GM12892 (cell line): ENCODE measurements at regions not wholly inside any gene's neighbourhood (a gene's known extent, or its start where the extent isn't known, plus 50 kb on each side); places are given as distances from the start of the nearest gene placed in this dataset.

Experiments used
- DNase-seq: peaks from one replicate; pipeline ENCODE4 v3.0.0; 2011; ENCODE audit not compliant: insufficient read length
- FAIRE-seq: peaks from 2 replicates; lab custom pipeline; 2011; peaks lifted over from hg19 to GRCh38; lab: Jason Lieb, UNC
- POLR2A ChIP-seq: IDR thresholded peaks from 2 replicates; pipeline ENCODE4 v1.6.1; 2011; ENCODE audit warnings: low read depth, low read length, control low read depth
- POLR2AphosphoS5 ChIP-seq: IDR thresholded peaks from 2 replicates; pipeline ENCODE4 v1.6.1; 2011; ENCODE audit warnings: low read depth, low read length, control low read depth
- TAF1 ChIP-seq: IDR thresholded peaks from 2 replicates; pipeline ENCODE4 v1.6.1; 2011; ENCODE audit warnings: low read depth, mild to moderate bottlenecking, control low read depth, low read length, borderline replicate concordance

DNA sequence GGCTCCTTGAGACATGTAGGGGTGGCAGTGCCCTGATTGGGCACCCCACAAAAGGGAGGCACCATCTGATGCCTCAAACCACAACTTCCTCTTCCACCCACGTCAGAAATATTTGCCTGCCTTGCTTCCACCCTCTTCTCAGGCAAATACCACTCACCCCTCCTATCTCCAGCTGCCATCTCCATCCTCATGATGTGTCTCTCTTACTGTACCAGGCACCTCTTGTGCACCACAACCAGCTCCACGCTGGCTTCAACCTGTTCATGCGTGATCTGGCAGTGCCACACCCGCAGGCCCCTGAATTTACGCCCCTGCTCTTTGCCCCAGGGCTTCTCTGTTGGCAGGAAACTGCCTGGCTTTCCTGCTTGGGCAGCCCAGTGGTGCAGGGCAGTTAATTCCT, 87.8 kb upstream of the HSPA9 start:
- FAIRE-seq: no peak
- TF ChIP-seq POLR2AphosphoS5 (no peak), TAF1 (no peak), POLR2A (no peak)
- DNase-seq: no peak

DNA sequence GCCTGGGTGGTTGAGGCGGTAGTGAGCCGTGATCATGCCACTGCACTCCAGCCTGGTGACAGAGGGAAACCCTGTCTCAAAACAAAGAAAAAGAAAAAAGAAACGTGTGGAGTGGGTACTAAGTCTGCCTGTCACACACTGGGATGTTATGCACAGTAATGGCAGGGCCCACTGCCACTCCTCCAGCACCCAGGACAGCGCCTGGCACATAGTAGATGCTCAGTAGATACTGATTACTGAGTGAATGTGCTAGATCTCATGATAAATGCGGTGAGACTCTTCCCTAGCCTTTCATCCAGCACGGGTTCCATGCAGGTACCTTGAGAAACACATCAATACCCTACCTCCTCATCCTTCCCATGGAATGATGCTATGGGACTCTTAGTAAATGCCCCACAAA, 87.4 kb upstream of the HSPA9 start:
- FAIRE-seq (no peak), DNase-seq (no peak)
- TF ChIP-seq POLR2AphosphoS5 (no peak), TAF1 (no peak), POLR2A (no peak)

DNA sequence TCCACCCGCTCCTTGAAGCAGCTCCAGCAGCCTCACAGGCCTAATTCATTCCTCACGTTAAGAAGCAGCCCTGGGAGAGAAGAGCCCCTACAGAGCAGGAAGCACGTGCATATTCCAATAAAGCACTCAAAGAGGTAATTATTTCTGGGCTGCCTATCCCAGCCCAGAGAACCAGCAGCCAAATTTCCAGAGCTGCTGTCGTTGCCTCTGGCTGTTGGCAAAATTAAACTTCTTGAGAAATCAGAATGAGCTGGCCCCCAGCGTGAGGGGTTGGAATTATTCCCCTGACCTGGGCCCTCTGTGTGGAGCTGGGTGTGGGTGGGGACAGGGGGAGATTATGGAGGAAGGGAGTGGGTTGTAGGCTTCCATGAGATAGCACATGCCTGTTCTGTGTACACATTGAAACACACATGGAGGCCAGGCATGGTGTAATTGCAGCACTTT, 86.8 kb upstream of the HSPA9 start:
- DNase-seq: no peak
- TF ChIP-seq POLR2AphosphoS5: no peak
- no peak for TF ChIP-seq POLR2A
- TF ChIP-seq TAF1: no peak

DNA sequence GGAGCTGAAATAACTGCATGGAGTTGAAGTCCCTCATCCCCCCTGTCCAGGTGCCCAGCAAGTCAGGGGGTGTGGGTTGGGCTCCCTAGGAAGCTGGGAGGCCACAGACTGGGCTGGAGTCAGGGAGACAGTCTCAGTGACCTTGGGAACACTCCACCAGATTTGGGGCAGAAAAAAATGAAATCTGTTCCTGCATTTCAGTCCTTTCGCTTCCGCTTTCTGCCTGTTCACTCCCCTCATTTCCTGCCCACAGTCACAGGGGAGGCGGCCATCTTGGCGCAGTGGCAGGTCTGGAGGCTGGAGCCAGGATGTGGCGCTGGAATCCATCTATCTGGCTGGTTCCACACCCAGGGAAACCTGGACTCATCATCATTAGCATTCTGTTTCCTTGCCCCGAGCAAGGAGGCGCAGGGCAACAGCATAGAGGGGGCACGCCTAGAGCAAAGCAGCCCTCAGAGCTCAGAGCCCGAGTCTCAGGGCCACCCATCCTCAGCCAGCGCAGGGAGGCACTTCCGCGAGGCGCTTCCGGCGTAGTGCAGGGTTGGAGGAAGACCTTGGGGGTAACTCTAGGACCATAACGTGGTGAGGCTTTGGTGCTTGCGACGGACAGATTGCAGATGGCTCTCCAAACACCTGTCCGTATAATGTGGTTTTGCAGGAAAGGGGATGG, 86.2 kb upstream of the HSPA9 start:
- no peak for DNase-seq
- no peak for FAIRE-seq
- no peak for TF ChIP-seq TAF1
- TF ChIP-seq POLR2A: no peak
- TF ChIP-seq POLR2AphosphoS5: no peak

More for the DNA sequence above, 86.8 kb upstream of the HSPA9 start:
- no peak for FAIRE-seq

DNA sequence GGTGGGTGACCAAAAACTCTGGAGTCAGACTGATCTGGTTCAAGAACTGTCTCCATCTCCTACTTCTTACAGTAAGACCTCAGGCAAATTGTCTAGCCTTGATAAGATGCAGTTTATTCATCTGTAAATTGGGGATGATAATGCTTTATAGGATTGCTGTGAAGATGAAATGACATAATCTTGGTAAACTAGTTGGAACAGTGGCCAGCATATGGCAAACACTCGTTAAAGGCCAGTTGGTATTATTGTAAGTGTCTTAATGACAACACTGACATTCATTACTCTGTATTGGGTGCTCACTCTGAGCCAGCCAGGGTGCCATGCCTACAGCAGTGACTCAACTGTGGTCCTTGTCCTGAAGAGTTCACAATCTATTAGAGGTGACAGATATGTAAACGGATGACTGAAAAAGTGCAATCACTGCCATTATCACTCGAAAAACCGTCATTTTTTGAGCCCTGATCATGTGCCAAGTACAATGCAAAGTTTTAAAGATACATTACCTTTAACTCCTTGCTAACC, 84.9 kb upstream of the HSPA9 start:
- no peak for DNase-seq
- TF ChIP-seq POLR2A (no peak), TAF1 (no peak), POLR2AphosphoS5 (no peak)
- FAIRE-seq: no peak

DNA sequence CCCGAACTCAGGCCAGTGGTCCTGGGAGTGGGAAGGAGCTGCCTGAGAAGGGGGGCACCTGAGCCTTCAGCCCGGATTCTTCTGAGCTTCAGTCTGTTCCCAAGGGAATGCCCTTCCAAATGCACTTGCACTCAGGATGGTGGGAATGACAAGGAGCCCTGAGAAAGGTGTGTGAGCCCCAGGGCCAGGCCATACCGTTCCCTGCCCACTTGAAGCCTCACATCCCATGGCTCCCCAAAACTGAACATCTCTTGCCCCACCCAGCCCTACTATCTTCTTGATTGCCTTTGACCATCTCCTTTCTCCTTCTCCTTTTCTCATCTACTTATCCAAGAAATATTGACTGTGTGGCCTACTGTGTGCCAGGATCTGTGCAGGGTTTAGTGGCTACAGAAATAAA, 84.4 kb upstream of the HSPA9 start:
- DNase-seq (no peak), FAIRE-seq (no peak)
- TF ChIP-seq POLR2AphosphoS5 (no peak), POLR2A (no peak), TAF1 (no peak)

DNA sequence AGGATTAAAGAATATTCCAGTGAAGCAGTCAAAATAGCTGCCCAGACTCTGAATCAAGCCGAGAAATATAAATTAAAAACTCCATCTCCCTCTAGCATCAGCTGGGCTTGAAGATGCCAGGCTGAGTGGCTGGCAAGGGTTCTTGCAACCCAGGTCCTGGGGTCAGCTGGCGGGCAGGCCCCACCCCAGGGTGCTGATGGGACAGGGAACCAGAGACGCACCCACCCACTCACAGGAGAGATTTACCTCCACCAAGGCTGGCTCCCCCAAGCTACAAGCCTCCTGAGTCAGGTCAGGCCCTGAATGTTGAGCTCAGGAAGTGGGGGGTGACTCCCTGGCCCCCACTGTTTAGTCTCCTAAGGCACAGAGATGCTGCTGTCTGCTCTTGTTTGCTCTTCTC, 83.9 kb upstream of the HSPA9 start:
- DNase-seq: no peak
- no peak for FAIRE-seq
- TF ChIP-seq POLR2AphosphoS5: no peak
- TF ChIP-seq TAF1: no peak
- TF ChIP-seq POLR2A: no peak

DNA sequence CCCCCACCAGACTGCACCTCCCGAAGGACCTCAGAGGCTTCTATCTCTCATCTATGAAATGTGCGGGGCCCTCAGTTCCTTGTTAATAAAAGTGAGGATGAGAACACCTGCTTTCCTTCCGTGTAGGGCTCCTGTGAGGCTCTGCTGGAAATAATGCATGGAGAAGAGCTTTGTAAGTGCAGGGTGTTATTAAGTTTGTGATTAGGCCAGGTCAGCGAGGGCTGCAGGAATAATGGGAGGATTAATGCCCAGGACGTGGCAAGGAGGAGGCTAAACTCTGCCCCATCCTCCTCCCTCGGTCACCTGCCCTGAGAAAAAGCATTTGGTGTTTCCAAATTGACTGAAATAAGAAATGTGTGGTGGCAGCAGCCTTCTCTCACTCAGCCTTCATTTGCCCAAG, 83.5 kb upstream of the HSPA9 start:
- TF ChIP-seq TAF1: no peak
- TF ChIP-seq POLR2AphosphoS5: no peak
- FAIRE-seq: no peak
- no peak for DNase-seq

DNA sequence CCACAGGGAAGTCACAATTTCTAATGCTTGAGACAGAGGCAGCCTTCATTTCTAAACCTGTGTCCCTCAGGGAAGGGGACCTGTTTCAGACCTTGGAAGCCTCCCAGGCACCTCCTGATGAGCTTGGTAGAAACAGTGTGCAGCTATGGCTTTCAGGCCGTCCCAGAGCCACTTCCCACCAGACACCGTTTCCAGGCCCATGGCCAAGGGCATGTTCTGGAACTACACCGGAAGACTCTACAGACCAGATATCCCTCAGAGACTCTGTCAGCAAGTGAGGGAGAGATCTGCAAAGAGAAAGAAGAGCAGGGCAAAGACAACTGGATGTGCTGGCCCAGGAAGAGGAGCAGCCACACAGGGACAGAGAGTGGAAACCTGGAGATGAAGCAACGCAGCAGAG, 82.2 kb upstream of the HSPA9 start:
- TF ChIP-seq TAF1: no peak
- TF ChIP-seq POLR2A: no peak
- no peak for TF ChIP-seq POLR2AphosphoS5
- DNase-seq (no peak), FAIRE-seq (peak; percentile 9)

DNA sequence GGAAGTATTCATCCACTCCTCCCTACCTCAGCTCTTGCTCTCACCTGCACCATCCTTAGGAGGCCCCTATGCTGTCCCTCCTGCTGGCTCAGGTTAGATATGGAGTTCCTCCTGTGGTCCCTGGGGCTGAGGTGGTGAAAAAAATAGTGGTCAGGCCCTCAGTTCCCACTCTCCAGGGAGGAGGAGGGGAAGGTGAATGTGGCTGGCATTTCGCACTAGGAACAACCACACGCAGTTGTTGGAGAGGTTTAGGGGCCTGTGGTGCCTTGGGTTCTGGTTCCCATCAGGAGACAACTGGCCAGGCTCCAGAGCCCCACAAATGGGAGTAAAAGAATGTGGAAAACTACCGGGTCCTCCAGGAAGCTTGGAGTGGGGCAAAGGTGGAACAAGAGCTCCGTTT, 81.7 kb upstream of the HSPA9 start:
- no peak for DNase-seq
- FAIRE-seq: no peak
- TF ChIP-seq POLR2AphosphoS5 (no peak), POLR2A (no peak)

DNA sequence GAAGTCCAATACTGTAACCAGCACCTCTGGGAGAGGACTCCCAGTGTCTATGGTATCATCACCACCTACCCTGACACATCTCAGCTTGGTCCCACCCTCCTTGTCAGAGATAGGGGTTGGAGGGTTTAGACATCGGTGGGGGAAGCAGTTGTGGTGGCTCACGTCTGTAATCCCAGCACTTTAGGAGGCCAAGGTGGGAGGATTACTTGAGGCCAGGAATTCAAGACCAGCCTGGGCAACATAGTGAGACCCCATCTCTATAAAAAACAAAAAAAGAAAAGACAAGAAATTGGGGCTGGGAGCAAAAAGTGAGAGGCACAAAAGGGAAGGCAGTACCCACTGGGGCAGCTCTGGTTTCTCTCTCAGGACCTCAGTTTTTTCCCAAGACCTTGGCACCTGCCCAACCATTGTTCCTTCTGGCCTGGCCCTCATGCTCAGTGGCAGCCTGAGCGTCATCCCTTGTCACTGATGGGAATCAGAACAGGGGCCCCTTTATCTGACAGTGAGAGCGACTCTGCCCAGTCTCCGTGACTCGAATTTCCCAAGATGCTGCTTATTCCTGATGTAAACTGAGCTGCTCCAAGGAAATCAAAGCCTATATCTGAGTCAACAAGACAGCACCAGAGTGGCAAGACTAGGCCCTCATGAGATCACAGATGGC, 80.5 kb upstream of the HSPA9 start:
- FAIRE-seq (no peak), DNase-seq (no peak)
- TF ChIP-seq TAF1 (no peak), POLR2A (no peak), POLR2AphosphoS5 (no peak)
